Activated T-helper 1 cell treated with anti-CD3 and anti-CD28 coated beads, Interleukin-12 subunit alpha, Interleukin-12 subunit beta, Interleukin-2, Interleukin-4 antibody, amounts not matched to agents 30 ng/mL and 10 ng/mL and 1 ng/mL, durations not matched to agents 14 hours and 24 hours and 36 hours (primary cell): ENCODE measurements at regions not wholly inside any gene's neighbourhood (a gene's known extent, or its start where the extent isn't known, plus 50 kb on each side); places are given as distances from the start of the nearest gene placed in this dataset.

Experiments
- DNase-seq: peaks from one replicate; pipeline ENCODE4 v3.0.0; 2021; ENCODE audit warnings: low spot score
- H3K27ac Mint-ChIP-seq: one replicate; pipeline ENCODE4 v1.8.0; 2021; ENCODE audit warnings: mild to moderate bottlenecking, mixed read lengths
- H3K27me3 Mint-ChIP-seq: one replicate; pipeline ENCODE4 v1.8.0; 2022; ENCODE audit warnings: mild to moderate bottlenecking, moderate library complexity, mixed read lengths; ENCODE audit not compliant: insufficient read depth
- H3K36me3 Mint-ChIP-seq: one replicate; pipeline ENCODE4 v1.8.0; 2021; ENCODE audit warnings: low read depth, mixed read lengths
- H3K4me1 Mint-ChIP-seq: one replicate; pipeline ENCODE4 v1.8.0; 2021; ENCODE audit warnings: low read depth, mixed read lengths
- H3K4me3 Mint-ChIP-seq: one replicate; pipeline ENCODE4 v1.8.0; 2021; ENCODE audit warnings: mild to moderate bottlenecking, moderate library complexity, mixed read lengths
- H3K9me3 Mint-ChIP-seq: one replicate; pipeline ENCODE4 v1.8.0; 2021; ENCODE audit warnings: mixed read lengths
- intact Hi-C: fragments of 100-400 bp; cut with micrococcal nuclease; formaldehyde crosslinking; loops from one replicate; pipeline ENCODE4 v1.15.1; 2024

DNA sequence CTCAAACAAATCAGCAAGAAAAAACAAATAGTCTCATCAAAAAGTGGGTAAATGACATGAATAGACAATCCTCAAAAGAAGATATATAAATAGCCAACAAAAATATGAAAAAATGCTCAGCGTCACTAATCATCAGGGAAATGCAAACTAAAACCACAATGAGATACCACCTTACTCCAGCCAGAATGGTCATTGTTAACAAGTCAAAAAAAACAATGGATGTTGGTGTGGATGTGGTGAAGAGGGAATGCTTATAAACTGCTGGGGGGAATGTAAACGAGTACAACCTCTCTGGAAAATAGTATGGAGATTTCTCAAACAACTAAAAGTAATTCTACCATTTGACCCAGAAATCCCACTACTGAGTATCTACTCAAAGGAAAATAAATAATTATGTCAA lies 239.2 kb upstream of the RFC3 start:
- Mint-ChIP-seq H3K4me3 (no peak overlapping the region), H3K9me3 (no peaks in the 10 kb centered on the region), H3K27me3 (no peaks in the 10 kb centered on the region), H3K36me3 (no peaks in the 10 kb centered on the region), H3K27ac (no peak overlapping the region), H3K4me1 (no peaks in the 10 kb centered on the region)
- intact Hi-C loops: no loop called here
- no peak for DNase-seq

DNA sequence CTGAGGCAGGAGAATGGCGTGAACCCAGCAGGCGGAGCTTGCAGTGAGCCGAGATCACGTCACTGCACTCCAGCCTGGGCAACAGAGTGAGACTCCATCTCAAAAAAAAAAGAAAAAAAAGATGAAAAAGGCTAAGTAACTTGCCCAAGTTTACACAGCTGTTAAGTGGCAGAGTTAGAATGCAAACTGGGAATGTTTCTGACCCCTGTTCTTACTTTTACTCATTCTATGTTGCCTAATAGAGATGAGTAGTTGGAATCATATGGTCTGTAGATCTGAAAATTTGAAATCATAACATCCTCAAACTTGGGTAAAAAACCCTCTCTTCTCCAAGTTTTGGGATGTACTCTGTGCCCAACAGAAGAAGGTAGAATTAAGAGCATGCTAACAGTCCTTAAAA lies 235.8 kb upstream of the RFC3 start:
- no peak for DNase-seq
- no peaks in the 10 kb centered on the region for H3K4me1 Mint-ChIP-seq
- intact Hi-C loops: no loop called here
- no peak overlapping the region for H3K27ac Mint-ChIP-seq
- no peaks in the 10 kb centered on the region for H3K27me3 Mint-ChIP-seq
- H3K9me3 Mint-ChIP-seq: peaks cover 10% of the 10 kb centered on the region
- no peak overlapping the region for H3K4me3 Mint-ChIP-seq
- H3K36me3 Mint-ChIP-seq: no peaks in the 10 kb centered on the region

DNA sequence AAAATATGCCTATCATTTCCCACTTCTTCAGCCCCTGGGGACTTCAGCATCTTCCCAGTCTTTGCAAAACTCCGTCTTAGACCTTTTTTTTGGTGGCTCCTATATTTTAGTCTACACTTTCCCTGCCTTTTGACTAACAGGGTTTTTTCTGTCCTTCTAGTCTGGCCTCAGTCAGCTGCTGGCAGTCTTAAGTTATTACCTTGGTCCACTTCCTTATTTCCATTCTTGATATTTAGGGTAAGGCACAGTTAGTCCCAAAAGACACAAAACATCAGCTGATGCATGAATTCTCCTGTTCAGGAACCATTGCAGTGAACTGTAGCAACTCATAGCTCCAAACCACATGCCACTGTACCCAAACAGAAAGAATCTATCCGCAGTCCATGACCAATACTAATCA lies 234.6 kb upstream of the RFC3 start:
- H3K4me1 Mint-ChIP-seq: no peaks in the 10 kb centered on the region
- no peaks in the 10 kb centered on the region for H3K36me3 Mint-ChIP-seq
- DNase-seq: no peak
- H3K4me3 Mint-ChIP-seq: no peak overlapping the region
- intact Hi-C loops: no loop called here
- no peak overlapping the region for H3K27ac Mint-ChIP-seq
- H3K27me3 Mint-ChIP-seq: no peaks in the 10 kb centered on the region
- H3K9me3 Mint-ChIP-seq: peaks cover 10% of the 10 kb centered on the region

DNA sequence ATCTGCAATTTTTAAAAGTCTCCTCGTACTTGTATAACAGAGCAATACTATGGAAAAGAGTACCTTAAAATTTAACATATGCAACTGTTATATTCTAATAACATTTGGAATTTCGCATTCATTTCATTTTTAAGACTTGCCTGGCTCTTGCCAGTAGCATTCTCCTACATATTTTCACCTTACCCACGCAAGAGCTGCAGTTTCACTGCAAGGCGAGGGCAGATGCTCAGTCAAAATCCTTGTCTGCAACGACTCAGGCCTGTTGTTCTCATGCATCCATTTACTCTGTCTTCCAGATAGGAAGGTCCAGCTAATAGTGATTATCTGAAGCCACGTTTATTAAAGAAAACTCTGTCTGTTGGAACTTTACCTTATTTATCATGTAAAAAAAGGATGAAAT lies 227.0 kb upstream of the RFC3 start:
- intact Hi-C loops: no loop called here
- H3K9me3 Mint-ChIP-seq: no peaks in the 10 kb centered on the region
- no peaks in the 10 kb centered on the region for H3K4me1 Mint-ChIP-seq
- no peak for DNase-seq
- no peaks in the 10 kb centered on the region for H3K27me3 Mint-ChIP-seq
- no peak overlapping the region for H3K4me3 Mint-ChIP-seq
- no peaks in the 10 kb centered on the region for H3K36me3 Mint-ChIP-seq
- H3K27ac Mint-ChIP-seq: no peak overlapping the region

DNA sequence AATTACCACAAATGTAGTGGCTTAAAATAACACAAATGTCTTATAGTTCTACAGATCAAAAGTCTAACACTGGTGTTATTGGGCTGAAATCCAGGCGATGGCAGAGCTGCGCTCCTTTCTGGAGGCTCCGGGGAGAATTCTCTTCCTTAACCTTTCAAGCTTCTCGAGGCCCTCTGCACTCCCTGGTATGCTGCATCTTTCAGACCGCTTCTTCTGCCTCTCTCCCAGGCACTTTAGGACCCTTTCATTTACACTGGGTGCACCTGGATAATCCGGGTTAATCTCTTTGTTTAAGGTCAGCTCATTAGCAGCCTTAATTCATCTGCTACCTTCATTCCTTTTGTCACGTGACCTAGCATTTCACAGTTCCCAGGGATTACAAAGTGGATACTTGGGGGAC lies 211.3 kb upstream of the RFC3 start:
- Mint-ChIP-seq H3K27ac (no peak overlapping the region), H3K9me3 (peaks cover 15% of the 10 kb centered on the region), H3K4me3 (no peak overlapping the region), H3K36me3 (peaks cover 10% of the 10 kb centered on the region), H3K27me3 (no peaks in the 10 kb centered on the region), H3K4me1 (peaks cover 18% of the 10 kb centered on the region)
- no peak for DNase-seq
- intact Hi-C loops: no loop called here

DNA sequence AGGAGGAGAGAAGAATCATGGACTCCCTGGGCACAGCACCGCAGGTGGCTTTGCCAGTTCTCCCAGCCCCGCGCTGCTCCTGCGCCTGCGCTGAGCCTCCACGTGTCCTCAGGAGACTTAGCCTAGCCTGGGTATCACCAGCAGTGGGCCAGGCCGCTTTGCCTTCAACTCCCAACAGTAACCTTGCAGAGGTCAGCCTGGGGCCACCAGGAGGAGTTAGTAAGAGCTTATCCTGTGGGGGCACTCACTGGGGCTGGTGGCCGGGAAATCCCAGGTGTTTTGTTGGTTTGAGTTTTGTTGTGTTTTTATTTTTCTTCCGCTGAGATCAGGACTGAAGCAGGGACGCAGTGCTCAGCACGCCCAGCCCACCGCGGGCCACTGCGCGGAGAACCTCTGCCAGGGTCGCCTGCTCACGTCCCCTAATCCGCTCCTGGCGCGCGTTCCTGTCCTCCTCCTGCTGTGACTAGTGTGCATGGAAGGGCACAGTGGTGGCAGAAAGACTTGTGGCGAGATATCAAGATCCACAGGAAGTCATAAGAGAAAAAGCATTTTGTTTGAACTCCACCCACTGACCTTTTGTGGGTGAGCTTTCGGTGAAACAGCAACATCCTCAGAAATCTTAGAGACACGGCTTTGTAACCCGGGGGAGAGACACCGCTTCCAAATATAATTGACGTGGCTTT lies 207.4 kb upstream of the RFC3 start:
- H3K27me3 Mint-ChIP-seq: no peaks in the 10 kb centered on the region
- DNase-seq: peak; percentile 8
- H3K4me1 Mint-ChIP-seq: peaks cover 46% of the 10 kb centered on the region
- intact Hi-C loops: loop anchor here (5.0 to 10.0 kb wide), 3 partner anchors 463 to 703 kb away; no protein-coding TSS in a partner anchor
- peak overlapping the region; percentile 82 for H3K4me3 Mint-ChIP-seq
- no peaks in the 10 kb centered on the region for H3K9me3 Mint-ChIP-seq
- peak overlapping the region; percentile 95 for H3K27ac Mint-ChIP-seq
- no peaks in the 10 kb centered on the region for H3K36me3 Mint-ChIP-seq

DNA sequence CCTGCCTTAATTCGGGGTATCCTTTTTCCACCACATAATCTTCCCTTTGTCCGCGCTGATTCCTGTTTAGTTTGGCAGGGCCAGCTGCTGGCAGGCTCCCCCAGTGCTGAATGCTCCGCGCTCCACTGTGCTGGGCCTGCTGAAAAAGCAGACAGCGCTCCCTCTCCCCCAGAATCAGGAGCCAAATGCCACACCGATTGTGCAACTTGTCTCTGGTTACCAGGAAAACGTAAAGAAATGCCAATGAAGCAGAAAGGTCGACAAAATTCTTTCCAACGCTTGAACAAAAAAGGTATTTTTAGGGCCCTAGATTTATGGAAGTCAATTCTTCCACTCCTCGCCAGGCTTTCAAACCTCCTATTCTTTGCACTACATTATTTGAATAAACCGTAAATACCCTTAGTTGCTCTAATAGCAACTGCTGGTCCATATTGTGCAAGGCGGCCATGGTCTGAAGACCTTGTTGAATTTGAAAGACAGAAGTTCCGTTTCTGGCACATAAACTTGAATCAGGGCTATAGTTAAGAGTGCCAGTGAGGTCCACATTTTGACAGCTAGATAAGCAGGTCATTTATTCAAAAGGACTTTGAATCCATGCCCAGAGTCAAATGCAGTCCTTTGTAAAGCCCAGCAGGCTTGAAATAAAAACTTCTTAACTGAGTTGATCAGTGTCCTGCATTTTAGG lies 206.7 kb upstream of the RFC3 start:
- peaks cover 46% of the 10 kb centered on the region for H3K4me1 Mint-ChIP-seq
- intact Hi-C loops: loop anchor here (5.0 to 10.0 kb wide), 3 partner anchors 464 to 704 kb away; no protein-coding TSS in a partner anchor
- peak overlapping the region; percentile 82 for H3K4me3 Mint-ChIP-seq
- no peaks in the 10 kb centered on the region for H3K36me3 Mint-ChIP-seq
- peaks cover 2% of the 10 kb centered on the region for H3K27me3 Mint-ChIP-seq
- H3K27ac Mint-ChIP-seq: peak overlapping the region; percentile 95
- DNase-seq: no peak
- no peaks in the 10 kb centered on the region for H3K9me3 Mint-ChIP-seq

DNA sequence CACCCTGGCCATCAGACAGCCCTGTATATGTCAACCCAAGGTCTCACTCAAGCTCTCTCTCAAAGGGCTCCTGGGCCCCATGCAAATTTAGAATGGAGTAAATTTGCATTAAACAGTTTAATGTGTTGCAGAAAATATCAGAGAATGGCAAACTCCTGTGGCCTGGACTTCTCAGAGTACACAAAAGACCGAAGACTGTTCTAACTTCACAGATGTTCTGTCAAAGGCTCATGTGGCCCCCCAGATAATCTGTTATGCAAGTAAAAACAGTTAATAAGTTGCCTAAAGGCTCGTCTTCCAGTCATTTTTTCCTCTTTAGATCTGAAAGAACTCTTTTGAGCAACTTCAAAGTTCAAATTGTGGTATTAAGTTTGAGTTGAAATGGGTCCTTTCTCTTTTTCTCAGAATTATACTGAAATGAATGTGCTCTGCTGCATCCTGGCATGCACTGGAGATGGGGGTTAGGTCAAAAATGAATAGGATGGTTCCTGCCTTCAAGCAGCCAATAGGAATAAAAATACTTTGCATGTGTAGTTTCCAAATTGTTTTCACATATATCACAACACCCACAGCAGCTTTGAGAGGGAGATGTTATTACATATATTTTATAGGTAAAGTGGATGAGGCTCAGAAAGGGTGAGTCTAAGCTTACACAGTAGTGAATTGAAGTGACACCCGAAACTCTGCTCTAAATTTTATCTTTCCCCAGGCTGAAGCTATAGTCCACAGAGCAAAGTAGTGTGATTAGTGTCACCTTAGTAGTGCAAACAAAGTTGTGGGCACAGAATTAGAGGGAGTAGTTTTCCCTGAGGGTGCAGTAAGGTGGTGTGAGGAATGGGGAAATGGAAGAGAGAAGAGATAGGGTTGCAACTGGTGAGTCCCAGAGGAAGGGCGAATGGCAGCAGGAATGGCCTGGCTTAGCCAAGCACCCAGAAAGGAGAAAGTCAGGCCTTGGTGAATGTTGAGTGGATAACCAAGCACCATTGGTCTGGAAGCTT lies 205.0 kb upstream of the RFC3 start:
- peak; percentile 8 for DNase-seq
- H3K9me3 Mint-ChIP-seq: no peaks in the 10 kb centered on the region
- H3K36me3 Mint-ChIP-seq: no peaks in the 10 kb centered on the region
- H3K27ac Mint-ChIP-seq: peak overlapping the region; percentile 92
- H3K27me3 Mint-ChIP-seq: peaks cover 2% of the 10 kb centered on the region
- peak overlapping the region; percentile 24 for H3K4me3 Mint-ChIP-seq
- peaks cover 46% of the 10 kb centered on the region for H3K4me1 Mint-ChIP-seq
- intact Hi-C loops: loop anchor here (1.0 to 10.0 kb wide), 13 partner anchors 26 to 1026 kb away; partner anchors contain the start of genes PDS5B and RFC3

DNA sequence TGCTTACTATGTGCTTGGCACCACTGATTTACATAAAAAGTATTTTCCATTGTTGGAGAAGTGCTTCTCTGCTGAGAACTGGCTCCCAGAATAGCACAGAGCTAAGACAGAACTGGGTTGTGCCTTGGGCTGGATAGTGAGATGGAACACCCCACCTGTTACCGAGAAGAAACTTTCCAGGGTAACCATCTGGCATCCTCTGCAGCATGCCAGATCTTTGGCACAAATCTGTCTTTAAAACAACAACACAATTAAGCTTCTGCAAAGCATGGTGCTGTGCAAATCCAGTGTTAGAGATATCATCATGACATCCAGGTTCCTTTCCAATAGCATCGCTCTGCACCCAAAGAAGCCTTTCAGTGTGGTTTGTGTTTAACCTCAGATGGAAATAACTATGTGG lies 202.5 kb upstream of the RFC3 start:
- no peak for DNase-seq
- Mint-ChIP-seq H3K4me1 (peaks cover 41% of the 10 kb centered on the region), H3K27ac (no peak overlapping the region), H3K4me3 (no peak overlapping the region), H3K9me3 (no peaks in the 10 kb centered on the region), H3K36me3 (no peaks in the 10 kb centered on the region), H3K27me3 (peaks cover 2% of the 10 kb centered on the region)
- intact Hi-C loops: loop anchor here (10.0 kb wide), 1 partner anchor 531 kb away; no protein-coding TSS in a partner anchor

DNA sequence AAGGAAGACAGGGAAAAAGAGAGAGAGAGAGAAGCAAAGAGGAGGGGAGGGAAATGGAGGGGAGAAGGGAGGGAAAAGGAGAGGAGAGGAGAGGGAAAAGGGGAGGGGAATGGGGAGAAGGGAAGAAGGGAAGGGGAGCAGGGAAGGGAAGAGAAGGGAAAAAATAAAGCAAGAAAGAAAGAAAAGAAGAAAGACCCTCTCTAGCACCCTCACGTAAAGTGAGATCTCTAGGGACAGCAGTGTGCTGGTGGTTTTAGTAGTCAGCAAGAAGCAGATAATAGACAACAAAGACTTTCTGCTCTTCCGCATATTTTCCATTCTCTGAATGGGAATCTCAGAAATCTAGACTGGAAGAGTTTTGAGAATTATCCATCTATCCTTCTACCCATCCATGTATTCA lies 201.8 kb upstream of the RFC3 start:
- Mint-ChIP-seq H3K27ac (no peak overlapping the region), H3K27me3 (peaks cover 2% of the 10 kb centered on the region), H3K9me3 (no peaks in the 10 kb centered on the region), H3K4me1 (peaks cover 34% of the 10 kb centered on the region), H3K36me3 (no peaks in the 10 kb centered on the region), H3K4me3 (no peak overlapping the region)
- intact Hi-C loops: loop anchor here (10.0 kb wide), 1 partner anchor 531 kb away; no protein-coding TSS in a partner anchor
- DNase-seq: no peak

DNA sequence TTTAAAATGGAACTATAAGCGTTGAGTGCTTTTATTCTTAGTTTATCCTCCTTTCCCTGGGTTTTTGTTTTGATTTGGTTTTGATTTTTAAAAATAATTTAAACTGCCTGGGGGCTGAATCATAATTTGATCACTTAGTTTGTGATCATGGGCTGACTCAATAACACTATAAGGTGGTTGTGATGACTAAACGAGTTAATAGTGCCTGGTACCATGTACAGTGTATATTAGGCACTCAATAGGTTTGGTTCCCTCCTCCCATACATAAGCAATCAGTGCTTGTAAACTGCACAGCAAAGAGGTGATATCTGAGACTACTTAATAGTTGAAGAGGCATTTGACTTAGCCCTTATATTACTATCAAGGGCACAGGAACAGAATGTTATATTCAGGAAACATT lies 200.9 kb upstream of the RFC3 start:
- peaks cover 2% of the 10 kb centered on the region for H3K27me3 Mint-ChIP-seq
- DNase-seq: no peak
- no peak overlapping the region for H3K27ac Mint-ChIP-seq
- intact Hi-C loops: loop anchor here (10.0 kb wide), 1 partner anchor 532 kb away; no protein-coding TSS in a partner anchor
- H3K4me1 Mint-ChIP-seq: peaks cover 25% of the 10 kb centered on the region
- H3K9me3 Mint-ChIP-seq: no peaks in the 10 kb centered on the region
- H3K4me3 Mint-ChIP-seq: no peak overlapping the region
- no peaks in the 10 kb centered on the region for H3K36me3 Mint-ChIP-seq

DNA sequence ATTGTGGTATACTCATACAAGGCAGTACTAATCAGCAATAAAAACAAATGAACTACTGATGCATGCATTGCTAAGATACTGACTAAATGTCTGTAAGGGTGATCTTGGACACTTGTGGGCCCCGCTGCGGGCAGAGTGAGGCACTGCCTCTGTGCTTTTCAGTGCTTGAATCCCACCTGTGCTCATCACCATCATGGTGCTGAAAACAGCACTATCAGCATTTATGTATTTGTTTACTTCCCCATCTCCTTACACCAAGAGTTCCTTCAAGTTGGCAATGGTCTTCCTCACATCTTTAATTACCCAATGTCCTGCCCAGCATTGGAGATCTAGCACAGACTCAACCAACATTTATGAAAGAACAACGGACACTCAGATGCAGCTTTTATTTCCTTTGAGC lies 193.7 kb upstream of the RFC3 start:
- Mint-ChIP-seq H3K27ac (no peak overlapping the region), H3K4me3 (no peak overlapping the region), H3K36me3 (no peaks in the 10 kb centered on the region), H3K4me1 (peaks cover 24% of the 10 kb centered on the region), H3K9me3 (peaks cover 4% of the 10 kb centered on the region), H3K27me3 (no peaks in the 10 kb centered on the region)
- intact Hi-C loops: no loop called here
- DNase-seq: no peak
